GM18870 (cell line): ENCODE measurements at regions not wholly inside any gene's neighbourhood (a gene's known extent, or its start where the extent isn't known, plus 50 kb on each side); places are given as distances from the start of the nearest gene placed in this dataset.
A peak's percentile ranks its signal among the peaks of the same experiment; 100 is the strongest.
"Not testable (repeated sequence)": the region's sequence is repeated elsewhere in the genome, so short reads cannot be mapped to it uniquely, and the experiment has no call there.

ENCODE experiments used
- ATAC-seq: cut with Tn5 transposase; IDR thresholded peaks from one replicate; pipeline ENCODE4 v1.9.1; 2021; ENCODE audit warnings: moderate library complexity; ENCODE audit not compliant: unreplicated experiment

DNA sequence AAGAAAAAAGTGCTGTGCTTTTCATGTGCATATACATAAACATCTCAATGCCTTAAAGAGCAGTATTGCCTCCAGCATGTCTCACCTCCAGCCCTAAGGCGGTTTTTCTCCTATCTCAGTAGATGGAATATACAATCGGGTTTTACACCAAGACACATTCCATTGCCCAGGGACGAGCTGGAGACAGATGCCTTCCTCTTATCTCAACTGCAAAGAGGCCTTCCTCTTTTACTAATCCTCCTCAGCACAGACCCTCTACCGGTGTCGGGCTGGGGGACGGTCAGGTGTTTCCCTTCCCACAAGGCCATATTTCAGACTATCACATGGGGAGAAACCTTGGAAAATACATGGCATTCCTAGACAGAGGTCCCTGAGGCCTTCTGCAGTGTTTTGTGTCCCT lies 385.3 kb downstream of the AMY1C start:
- not testable (repeated sequence) for ATAC-seq

- ATAC-seq: no peak
These were observed 386.9 kb downstream of the AMY1C start for GRCh38 chr1:104136621-104137020.

DNA sequence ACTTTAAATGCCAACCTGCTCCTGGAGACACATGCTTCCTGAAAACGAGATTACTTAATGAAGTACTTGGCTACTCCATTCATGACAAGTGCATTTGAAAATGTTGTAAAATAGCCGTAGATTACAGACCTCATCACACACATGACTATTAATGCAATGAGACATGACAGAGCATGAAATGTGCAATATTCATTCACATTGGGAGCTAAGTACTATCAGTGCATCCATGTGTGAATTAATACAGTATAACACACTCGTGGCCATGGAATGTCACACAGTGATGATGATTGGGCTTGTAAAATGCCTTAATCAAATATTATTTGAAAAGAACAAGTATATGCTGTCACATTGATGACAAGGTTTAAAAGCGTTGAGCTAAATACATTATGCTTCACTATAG lies 407.0 kb downstream of the AMY1C start:
- ATAC-seq: no peak

DNA sequence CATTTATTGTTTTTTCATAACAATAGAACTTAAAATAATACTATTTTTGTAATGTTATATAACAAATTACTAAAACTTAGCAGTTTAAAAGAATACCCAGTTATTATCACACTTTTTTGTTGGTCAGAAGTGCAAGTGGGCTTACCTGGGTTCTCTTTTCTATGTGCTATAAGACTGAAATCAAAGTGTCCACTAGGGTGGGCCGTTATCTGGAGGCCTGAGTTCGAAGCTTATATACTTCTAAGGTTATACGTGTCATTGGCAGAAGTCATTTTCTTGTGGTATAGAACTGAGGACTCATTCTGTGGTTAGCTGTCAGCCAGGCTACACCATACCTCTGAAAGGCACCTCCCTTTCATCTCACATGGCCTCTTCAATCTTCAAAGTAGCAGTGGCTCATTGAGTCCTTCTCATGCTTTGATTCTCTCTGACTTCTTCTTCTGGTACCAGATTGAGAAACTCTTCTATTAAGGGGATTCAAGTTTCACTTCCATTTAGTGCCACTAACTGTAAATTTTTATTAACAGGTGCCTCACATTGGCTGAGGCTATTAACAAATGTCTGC lies 414.3 kb downstream of the AMY1C start:
- no peak for ATAC-seq

GRCh38 chr1:104172243-104172681 lies 422.6 kb downstream of the AMY1C start:
- no peak for ATAC-seq

- ATAC-seq: no peak
These were observed 432.6 kb downstream of the AMY1C start for GRCh38 chr1:104182251-104182650.

DNA sequence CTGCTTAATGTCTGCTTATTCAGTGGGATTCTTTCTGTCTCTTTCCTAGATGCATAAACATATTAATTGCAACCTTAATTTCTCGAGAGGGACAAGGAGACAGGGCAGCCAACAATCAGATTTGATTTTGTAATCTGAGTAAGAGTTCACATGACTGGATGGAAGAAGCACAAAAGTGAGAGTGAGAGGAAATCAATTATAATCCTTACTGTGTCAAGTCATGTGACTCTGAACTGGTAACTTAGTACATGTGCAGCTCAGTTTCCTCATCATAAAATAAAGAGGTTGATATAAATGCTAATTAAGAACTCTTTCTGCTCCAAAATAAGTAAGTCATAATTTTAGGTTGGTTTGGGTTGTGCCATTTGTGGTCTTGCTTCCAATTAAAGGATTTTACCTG lies 439.5 kb downstream of the AMY1C start:
- no peak for ATAC-seq

GRCh38 chr1:104190821-104191220 lies 441.1 kb downstream of the AMY1C start:
- ATAC-seq: no peak

DNA sequence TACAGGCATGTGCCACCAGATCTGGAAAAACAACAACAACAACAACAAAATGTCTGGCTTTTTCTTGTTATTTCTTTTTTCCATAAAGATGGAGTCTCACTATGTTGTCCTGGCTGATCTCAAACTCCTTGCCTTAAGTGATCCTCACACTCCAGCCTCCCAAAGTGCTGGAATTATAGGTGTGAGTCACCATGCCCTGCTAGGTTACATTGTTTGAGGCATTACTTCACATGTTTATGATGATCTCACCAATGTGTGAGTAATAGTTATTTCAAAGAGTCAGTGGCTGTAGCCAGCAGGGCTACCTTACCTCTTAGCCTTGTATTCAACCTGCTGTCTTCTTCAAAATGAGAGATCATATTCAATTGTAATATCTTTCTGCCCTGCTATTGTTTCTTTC lies 445.7 kb downstream of the AMY1C start:
- no peak for ATAC-seq

DNA sequence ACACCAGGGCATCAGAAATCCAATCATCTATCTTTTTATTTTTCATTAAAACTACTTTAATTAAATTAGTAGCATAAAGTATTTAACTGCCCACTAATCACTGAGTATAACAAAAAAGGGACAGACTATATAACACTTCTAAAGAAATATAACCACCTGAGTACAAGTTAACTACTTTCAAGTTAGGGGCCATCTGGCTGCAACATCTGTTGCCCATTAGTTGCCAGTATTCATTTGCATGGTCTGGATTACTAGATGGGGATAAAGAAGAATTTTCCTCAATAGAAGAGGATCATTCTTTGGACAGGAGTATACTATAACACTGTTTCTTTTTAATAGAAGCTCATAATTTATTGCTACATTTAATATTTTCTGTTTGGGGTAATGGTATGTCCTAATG lies 446.4 kb downstream of the AMY1C start:
- ATAC-seq: no peak

GRCh38 chr1:104197516-104197915 lies 447.8 kb downstream of the AMY1C start:
- no peak for ATAC-seq

DNA sequence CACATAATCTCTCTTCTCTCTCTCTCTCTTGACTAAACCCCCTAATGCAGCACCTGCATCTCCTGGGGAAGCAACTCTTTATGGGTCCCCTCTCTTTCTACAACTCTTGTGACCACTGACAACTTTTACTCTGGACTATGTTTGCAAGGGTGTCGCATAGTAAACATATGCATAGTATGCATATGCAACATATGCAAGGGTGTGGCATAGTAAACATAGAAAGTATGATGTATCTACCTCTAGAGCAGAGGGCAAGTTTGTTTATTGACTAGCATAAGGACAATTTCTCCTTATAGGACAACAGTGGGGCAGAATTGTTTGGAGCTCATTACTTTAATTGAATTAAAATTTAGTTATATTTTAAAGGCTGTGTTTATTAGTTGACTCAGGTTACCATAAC lies 462.5 kb downstream of the AMY1C start:
- ATAC-seq: no peak

GRCh38 chr1:104217395-104217986 lies 467.8 kb downstream of the AMY1C start:
- not testable (repeated sequence) for ATAC-seq

DNA sequence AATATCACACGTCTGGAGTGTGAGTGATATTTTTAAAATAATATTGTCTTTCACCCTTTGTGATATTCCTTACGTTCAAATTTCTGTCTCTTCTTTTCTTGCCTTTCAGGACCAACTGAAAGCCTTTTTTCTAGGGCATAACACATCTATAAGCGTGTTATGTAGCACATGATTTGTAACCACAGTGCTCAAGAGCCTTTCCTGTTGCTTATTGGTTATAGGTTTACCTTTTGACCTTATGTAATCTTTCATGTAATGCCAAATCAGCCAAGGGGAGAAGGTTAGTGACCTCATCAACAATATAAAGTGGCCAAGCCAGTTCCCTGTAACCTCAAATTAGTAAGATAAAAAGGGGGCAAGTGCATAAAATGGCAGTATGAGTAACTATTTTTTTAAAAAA lies 480.2 kb downstream of the AMY1C start:
- no peak for ATAC-seq

- no peak for ATAC-seq
These were observed 482.0 kb downstream of the AMY1C start for GRCh38 chr1:104231676-104232075.

DNA sequence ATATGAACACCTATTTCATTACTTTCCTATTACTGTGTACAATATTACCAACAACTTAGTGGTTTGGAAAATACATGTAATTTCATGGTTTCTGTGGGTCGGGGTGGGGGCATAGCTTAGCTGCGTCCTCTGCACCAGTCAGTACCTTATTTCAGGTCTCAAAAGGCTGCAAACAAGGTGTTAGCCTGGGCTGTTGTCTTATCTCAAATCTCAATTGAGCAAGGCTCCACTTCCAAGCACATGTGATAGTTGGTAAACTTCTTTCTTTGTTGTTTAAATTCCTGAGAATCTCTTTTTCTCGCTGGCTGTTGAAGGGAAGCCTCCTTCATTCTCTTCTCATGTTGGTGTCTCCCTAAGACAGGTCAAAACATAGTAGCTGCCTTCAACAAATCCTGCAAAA lies 485.4 kb downstream of the AMY1C start:
- no peak for ATAC-seq

- ATAC-seq: no peak
These were observed 489.3 kb downstream of the AMY1C start for GRCh38 chr1:104238991-104239390.

- no peak for ATAC-seq
These were observed 498.7 kb downstream of the AMY1C start for GRCh38 chr1:104248385-104248784.

DNA sequence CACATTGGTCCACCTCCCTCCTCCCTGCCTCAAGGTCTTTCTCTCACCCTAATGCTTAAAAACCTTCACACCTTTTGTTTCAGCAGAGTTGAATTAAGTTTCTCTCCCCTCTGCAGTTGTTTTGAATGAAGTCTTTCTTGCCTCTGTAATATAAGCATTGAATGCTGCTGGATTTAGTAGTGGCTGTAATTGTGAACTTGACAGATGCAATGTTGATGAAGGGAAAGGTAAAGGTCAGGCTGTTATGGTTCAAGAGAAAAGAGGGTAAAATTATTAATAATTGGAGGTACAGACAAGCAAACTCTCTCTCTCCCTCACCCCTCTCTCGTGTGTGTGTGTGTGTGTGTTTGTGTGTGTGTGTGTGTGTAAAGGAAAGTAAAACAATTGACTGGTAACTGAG lies 509.8 kb downstream of the AMY1C start:
- no peak for ATAC-seq

GRCh38 chr1:104263110-104263509 lies 513.4 kb downstream of the AMY1C start:
- not testable (repeated sequence) for ATAC-seq

DNA sequence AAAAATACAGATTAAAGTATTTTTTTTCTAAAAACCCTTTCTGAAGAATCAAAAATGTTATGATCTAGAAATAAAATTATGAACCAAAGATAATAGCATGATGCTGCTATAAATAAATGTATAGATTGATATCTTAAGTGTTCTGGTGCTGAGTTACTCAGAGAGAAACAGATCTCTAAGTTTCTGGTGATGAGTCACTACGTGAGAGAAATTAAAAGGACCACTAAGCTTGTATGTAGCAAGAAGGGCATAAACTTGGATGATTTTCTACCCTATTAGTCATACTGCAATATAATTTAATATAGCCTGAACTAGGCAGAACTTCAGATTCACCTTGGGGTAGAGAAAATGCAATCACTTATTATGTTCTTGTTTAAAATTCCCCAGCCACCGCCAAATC lies 514.8 kb downstream of the AMY1C start:
- ATAC-seq: no peak

GRCh38 chr1:104265163-104265562 lies 515.5 kb downstream of the AMY1C start:
- no peak for ATAC-seq

GRCh38 chr1:104266612-104267011 lies 516.9 kb downstream of the AMY1C start:
- ATAC-seq: peak; percentile 94
